ENCODE measurements at regions not wholly inside any gene's neighbourhood (a gene's known extent, or its start where the extent isn't known, plus 50 kb on each side); places are given as distances from the start of the nearest gene placed in this dataset.

DNA sequence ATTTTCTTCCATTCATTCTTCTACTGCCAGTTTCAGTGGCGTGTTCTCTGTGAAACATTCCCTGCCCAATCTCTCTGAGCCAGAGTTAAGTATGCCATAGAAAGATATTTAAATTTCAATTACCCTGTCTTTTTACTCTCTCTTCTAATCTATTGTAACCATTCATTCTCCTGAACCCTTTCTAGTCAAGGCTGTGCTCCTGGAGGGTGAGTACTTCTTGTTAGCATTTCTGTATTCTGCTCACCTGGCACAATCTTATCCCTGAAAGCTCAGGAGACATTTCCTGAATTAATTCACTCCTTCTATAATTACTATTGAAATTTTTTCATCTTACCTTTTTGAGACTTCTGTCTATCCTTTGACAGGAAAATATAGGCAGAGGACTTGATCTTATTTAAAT lies 271.7 kb downstream of the HGF start:
- TF ChIP-seq, protein P1, sequence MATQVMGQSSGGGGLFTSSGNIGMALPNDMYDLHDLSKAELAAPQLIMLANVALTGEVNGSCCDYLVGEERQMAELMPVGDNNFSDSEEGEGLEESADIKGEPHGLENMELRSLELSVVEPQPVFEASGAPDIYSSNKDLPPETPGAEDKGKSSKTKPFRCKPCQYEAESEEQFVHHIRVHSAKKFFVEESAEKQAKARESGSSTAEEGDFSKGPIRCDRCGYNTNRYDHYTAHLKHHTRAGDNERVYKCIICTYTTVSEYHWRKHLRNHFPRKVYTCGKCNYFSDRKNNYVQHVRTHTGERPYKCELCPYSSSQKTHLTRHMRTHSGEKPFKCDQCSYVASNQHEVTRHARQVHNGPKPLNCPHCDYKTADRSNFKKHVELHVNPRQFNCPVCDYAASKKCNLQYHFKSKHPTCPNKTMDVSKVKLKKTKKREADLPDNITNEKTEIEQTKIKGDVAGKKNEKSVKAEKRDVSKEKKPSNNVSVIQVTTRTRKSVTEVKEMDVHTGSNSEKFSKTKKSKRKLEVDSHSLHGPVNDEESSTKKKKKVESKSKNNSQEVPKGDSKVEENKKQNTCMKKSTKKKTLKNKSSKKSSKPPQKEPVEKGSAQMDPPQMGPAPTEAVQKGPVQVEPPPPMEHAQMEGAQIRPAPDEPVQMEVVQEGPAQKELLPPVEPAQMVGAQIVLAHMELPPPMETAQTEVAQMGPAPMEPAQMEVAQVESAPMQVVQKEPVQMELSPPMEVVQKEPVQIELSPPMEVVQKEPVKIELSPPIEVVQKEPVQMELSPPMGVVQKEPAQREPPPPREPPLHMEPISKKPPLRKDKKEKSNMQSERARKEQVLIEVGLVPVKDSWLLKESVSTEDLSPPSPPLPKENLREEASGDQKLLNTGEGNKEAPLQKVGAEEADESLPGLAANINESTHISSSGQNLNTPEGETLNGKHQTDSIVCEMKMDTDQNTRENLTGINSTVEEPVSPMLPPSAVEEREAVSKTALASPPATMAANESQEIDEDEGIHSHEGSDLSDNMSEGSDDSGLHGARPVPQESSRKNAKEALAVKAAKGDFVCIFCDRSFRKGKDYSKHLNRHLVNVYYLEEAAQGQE (IDR thresholded peaks at IDR 0.05): no peak
- TF ChIP-seq CTCF (IDR thresholded peaks at IDR 0.05): no peak
- no peak for TF ChIP-seq RARB (CRISPR knock-in tag; IDR thresholded peaks at IDR 0.05)
- TF ChIP-seq CBX8 (IDR thresholded peaks at IDR 0.05): no peak
- TF ChIP-seq RFX5 (IDR thresholded peaks at IDR 0.05): no peak
- TF ChIP-seq, protein P2, sequence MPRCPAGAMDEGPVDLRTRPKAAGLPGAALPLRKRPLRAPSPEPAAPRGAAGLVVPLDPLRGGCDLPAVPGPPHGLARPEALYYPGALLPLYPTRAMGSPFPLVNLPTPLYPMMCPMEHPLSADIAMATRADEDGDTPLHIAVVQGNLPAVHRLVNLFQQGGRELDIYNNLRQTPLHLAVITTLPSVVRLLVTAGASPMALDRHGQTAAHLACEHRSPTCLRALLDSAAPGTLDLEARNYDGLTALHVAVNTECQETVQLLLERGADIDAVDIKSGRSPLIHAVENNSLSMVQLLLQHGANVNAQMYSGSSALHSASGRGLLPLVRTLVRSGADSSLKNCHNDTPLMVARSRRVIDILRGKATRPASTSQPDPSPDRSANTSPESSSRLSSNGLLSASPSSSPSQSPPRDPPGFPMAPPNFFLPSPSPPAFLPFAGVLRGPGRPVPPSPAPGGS (IDR thresholded peaks at IDR 0.05): no peak
